ENCODE measurements at regions not wholly inside any gene's neighbourhood (a gene's known extent, or its start where the extent isn't known, plus 50 kb on each side); places are given as distances from the start of the nearest gene placed in this dataset.

- H3K9me3 ChIP-seq (ENCODE audit: insufficient read depth, low read depth) = no peaks in the 10 kb centered on the region
- ChIA-PET POLR2A (ENCODE audit: unreplicated experiment) (no interaction called here), CTCF (no interaction called here)
- no peak overlapping the region for H3K4me2 ChIP-seq
- TF ChIP-seq EZH2 (IDR thresholded peaks at IDR 0.05; ENCODE audit: low read depth) = no peak
- no peak for TF ChIP-seq CTCF (conservative IDR thresholded peaks at IDR 0.05)
- H3K36me3 ChIP-seq (ENCODE audit: low read depth) = no peaks in the 10 kb centered on the region
- no peaks in the 10 kb centered on the region for H3K4me1 ChIP-seq (replicated peaks; ENCODE audit: insufficient read depth)
- no peaks in the 10 kb centered on the region for H3F3A ChIP-seq (ENCODE audit: insufficient read depth, low read depth)
- BruUV-seq (replicated peaks) = no TSS peak
- no peak overlapping the region for H2AFZ ChIP-seq
- no peaks in the 10 kb centered on the region for H4K20me1 ChIP-seq (ENCODE audit: insufficient read depth)
- no peaks in the 10 kb centered on the region for H3K9me2 ChIP-seq (ENCODE audit: insufficient read depth)
- H3K4me3 ChIP-seq = no peak overlapping the region
- DNase-seq = no peak
- H3K27ac ChIP-seq = no peak overlapping the region
- H3K27me3 ChIP-seq (ENCODE audit: insufficient read depth, low read depth) = no peaks in the 10 kb centered on the region
- intact Hi-C loops (cut with micrococcal nuclease; ENCODE audit: unreplicated experiment) = no loop called here
- no peaks in the 10 kb centered on the region for H3K79me2 ChIP-seq (ENCODE audit: low read depth)
Observed at GRCh38 chr9:28661853-28662252, 1088.6 kb upstream of the C9orf72 start.

GRCh38 chr9:28662675-28663074, 1089.4 kb upstream of the C9orf72 start:
- BruUV-seq (replicated peaks) = no TSS peak
- H3F3A ChIP-seq (ENCODE audit: insufficient read depth, low read depth) = no peaks in the 10 kb centered on the region
- H3K9me2 ChIP-seq (ENCODE audit: insufficient read depth) = no peaks in the 10 kb centered on the region
- no peak for DNase-seq
- H3K4me3 ChIP-seq = no peak overlapping the region
- no peaks in the 10 kb centered on the region for H3K27me3 ChIP-seq (ENCODE audit: insufficient read depth, low read depth)
- no peak overlapping the region for H3K4me2 ChIP-seq
- no peak overlapping the region for H2AFZ ChIP-seq
- no peak overlapping the region for H3K27ac ChIP-seq
- intact Hi-C loops (cut with micrococcal nuclease; ENCODE audit: unreplicated experiment) = no loop called here
- H3K9me3 ChIP-seq (ENCODE audit: insufficient read depth, low read depth) = no peaks in the 10 kb centered on the region
- H3K36me3 ChIP-seq (ENCODE audit: low read depth) = no peaks in the 10 kb centered on the region
- TF ChIP-seq CTCF (conservative IDR thresholded peaks at IDR 0.05) = no peak
- no peak for TF ChIP-seq EZH2 (IDR thresholded peaks at IDR 0.05; ENCODE audit: low read depth)
- CTCF ChIA-PET = no interaction called here
- no peaks in the 10 kb centered on the region for H4K20me1 ChIP-seq (ENCODE audit: insufficient read depth)
- POLR2A ChIA-PET (ENCODE audit: unreplicated experiment) = no interaction called here
- H3K4me1 ChIP-seq (replicated peaks; ENCODE audit: insufficient read depth) = no peaks in the 10 kb centered on the region
- no peaks in the 10 kb centered on the region for H3K79me2 ChIP-seq (ENCODE audit: low read depth)

GRCh38 chr9:28668158-28668557, 1094.9 kb upstream of the C9orf72 start:
- ChIA-PET POLR2A (ENCODE audit: unreplicated experiment) (no interaction called here), CTCF (no interaction called here)
- no peak overlapping the region for H3K4me2 ChIP-seq
- no peak overlapping the region for H3K4me3 ChIP-seq
- DNase-seq = no peak
- no peaks in the 10 kb centered on the region for H4K20me1 ChIP-seq (ENCODE audit: insufficient read depth)
- no peaks in the 10 kb centered on the region for H3K79me2 ChIP-seq (ENCODE audit: low read depth)
- no peaks in the 10 kb centered on the region for H3K4me1 ChIP-seq (replicated peaks; ENCODE audit: insufficient read depth)
- TF ChIP-seq EZH2 (IDR thresholded peaks at IDR 0.05; ENCODE audit: low read depth) (no peak), CTCF (conservative IDR thresholded peaks at IDR 0.05) (no peak)
- intact Hi-C loops (cut with micrococcal nuclease; ENCODE audit: unreplicated experiment) = no loop called here
- no peaks in the 10 kb centered on the region for H3K9me3 ChIP-seq (ENCODE audit: insufficient read depth, low read depth)
- no peaks in the 10 kb centered on the region for H3F3A ChIP-seq (ENCODE audit: insufficient read depth, low read depth)
- no peaks in the 10 kb centered on the region for H3K27me3 ChIP-seq (ENCODE audit: insufficient read depth, low read depth)
- no peak overlapping the region for H2AFZ ChIP-seq
- H3K36me3 ChIP-seq (ENCODE audit: low read depth) = no peaks in the 10 kb centered on the region
- BruUV-seq (replicated peaks) = no TSS peak
- H3K9me2 ChIP-seq (ENCODE audit: insufficient read depth) = no peaks in the 10 kb centered on the region
- no peak overlapping the region for H3K27ac ChIP-seq

Measured in PC-9 (cell line).